ENCODE measurements at regions not wholly inside any gene's neighbourhood (a gene's known extent, or its start where the extent isn't known, plus 50 kb on each side); places are given as distances from the start of the nearest gene placed in this dataset.

DNA sequence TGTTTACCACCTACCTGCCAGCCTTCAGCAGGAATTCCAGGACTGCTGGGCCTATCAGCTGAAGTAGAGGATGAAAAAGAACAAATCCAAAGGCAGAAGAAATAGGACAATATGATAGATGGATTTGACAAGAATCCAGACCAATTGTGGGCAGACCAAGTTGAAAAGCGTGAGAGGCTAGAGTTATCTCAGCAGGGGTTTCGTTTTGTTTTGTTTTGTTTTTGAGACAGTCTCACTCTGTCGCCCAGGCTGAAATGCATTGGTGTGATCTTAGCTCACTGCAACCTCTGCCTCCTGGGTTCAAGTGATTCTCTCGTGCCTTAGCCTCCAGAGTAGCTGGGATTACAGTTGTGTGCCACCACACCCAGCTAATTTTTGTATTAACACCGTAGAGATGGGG, 113.2 kb downstream of the PALM2AKAP2 start:
- H3K4me3 Mint-ChIP-seq = no peak overlapping the region
- peaks cover 11% of the 10 kb centered on the region for H3K4me1 Mint-ChIP-seq (ENCODE audit: low read depth)
- H3K27ac Mint-ChIP-seq = no peak overlapping the region
- no peaks in the 10 kb centered on the region for H3K36me3 Mint-ChIP-seq (ENCODE audit: low read depth)
- no peaks in the 10 kb centered on the region for H3K9me3 Mint-ChIP-seq
- intact Hi-C loops (cut with micrococcal nuclease) = no loop called here
- no peaks in the 10 kb centered on the region for H3K27me3 Mint-ChIP-seq

DNA sequence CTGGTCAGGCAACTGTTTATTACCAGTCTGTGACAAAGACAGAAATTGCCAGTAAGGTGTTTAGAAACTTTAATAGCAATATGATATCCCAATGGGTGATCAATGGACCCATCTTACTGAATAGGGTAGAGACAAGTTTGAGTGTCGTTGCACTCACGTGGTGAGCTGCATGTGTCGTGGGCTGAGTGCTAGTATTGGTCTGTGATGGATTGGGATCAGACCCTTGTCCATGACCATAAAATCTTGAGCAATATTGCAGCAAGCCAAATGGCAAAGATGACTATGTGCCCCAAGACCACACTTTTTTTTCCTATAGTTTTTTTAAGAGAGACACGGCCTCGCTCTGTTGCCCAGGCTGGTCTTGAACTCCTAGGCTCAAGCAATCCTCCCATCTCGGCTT, 114.5 kb downstream of the PALM2AKAP2 start:
- H3K36me3 Mint-ChIP-seq (ENCODE audit: low read depth) = no peaks in the 10 kb centered on the region
- no peaks in the 10 kb centered on the region for H3K9me3 Mint-ChIP-seq
- H3K4me1 Mint-ChIP-seq (ENCODE audit: low read depth) = peaks cover 11% of the 10 kb centered on the region
- no peak overlapping the region for H3K27ac Mint-ChIP-seq
- H3K27me3 Mint-ChIP-seq = peaks cover 4% of the 10 kb centered on the region
- intact Hi-C loops (cut with micrococcal nuclease) = no loop called here
- no peak overlapping the region for H3K4me3 Mint-ChIP-seq

DNA sequence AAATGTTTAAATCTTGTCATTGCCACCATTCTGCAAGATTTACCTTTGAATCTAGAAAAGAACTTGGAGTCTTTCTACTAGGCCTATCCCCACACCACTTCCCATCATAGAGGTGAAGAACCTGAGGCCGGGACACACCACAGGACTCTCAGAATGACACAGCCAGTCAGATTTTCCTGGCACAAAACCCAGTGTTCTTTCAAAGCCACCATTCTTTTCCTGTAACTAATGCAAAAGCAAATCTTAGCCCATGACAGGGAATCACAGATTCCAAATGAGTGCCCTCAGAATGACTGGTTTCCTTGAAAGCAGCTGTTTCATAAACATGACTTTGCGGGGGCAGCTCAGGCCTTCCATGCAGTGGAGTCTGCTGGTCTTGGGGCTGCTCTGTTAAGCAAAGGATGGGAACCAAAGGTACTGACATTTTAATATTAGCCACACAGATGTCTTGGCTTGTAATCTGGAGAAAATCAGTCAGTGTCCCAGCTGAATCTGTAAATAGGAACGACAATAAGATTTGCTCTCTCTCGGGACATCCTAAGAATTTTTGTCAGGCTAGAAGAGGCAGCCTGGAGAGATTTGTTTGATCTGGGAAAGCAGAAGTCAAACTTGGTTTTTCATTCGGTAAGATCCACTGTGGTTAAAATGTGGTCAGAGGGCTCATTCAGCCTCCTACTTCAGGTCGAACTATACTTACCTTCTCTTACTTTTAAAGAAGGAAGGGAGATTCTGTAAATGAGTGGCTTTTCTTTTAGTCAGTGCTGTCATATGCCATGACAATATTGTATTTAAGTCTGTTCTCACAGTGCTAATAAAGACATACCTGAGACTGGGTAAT, 115.1 kb downstream of the PALM2AKAP2 start:
- Mint-ChIP-seq H3K4me1 (ENCODE audit: low read depth) (peaks cover 11% of the 10 kb centered on the region), H3K27me3 (peaks cover 5% of the 10 kb centered on the region), H3K27ac (no peak overlapping the region), H3K9me3 (no peaks in the 10 kb centered on the region), H3K36me3 (ENCODE audit: low read depth) (no peaks in the 10 kb centered on the region), H3K4me3 (no peak overlapping the region)
- intact Hi-C loops (cut with micrococcal nuclease) = no loop called here

DNA sequence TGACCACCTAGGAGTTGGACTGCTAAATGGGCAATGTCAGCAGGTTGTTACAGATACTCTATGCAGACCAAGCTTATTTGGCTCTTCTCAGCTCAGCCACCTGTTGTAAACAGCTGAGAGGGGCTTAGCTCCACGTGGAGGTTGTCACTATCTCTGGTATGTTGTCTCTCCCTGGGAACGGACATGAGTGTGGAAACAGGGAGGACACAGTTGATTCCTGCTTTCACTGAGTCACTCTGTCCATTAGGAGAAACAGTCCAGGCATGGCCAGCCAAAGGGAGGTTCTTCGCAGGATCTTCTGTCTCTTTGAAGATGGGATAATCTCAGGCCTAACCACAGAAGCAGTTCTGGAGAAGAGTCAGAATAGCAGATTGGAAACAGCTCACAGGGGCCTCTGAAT, 121.2 kb downstream of the PALM2AKAP2 start:
- H3K4me3 Mint-ChIP-seq = no peak overlapping the region
- peaks cover 5% of the 10 kb centered on the region for H3K27me3 Mint-ChIP-seq
- H3K9me3 Mint-ChIP-seq = no peaks in the 10 kb centered on the region
- no peaks in the 10 kb centered on the region for H3K36me3 Mint-ChIP-seq (ENCODE audit: low read depth)
- H3K27ac Mint-ChIP-seq = no peak overlapping the region
- intact Hi-C loops (cut with micrococcal nuclease) = no loop called here
- peaks cover 2% of the 10 kb centered on the region for H3K4me1 Mint-ChIP-seq (ENCODE audit: low read depth)

DNA sequence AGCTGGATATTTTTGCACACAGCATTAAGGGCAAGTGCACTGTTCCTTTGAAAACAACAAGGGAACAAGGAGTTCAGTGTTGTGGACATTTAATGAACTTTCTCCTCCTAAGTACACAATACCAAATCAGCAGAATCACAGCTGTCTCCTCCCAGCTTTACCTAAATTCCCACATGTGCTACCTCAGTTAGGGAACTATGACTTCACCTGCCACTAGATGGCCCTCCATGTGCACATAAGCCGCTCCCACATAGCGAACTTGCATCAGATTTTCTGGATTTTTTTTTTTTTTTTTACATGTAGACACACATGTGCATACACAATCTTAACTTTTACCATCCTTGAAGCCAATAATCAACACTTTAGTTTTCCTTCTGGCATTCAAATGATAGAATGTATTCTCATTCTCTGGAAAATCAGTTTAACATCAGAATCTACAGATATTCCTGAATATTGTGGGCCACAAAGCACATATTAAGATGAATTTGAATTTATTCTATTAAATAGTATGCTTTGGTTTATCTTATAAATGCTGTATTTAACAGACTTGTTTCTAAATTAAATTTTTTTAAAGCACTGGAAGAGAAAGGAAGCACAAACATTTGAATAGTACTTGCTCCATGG, 123.6 kb downstream of the PALM2AKAP2 start:
- H3K9me3 Mint-ChIP-seq = no peaks in the 10 kb centered on the region

DNA sequence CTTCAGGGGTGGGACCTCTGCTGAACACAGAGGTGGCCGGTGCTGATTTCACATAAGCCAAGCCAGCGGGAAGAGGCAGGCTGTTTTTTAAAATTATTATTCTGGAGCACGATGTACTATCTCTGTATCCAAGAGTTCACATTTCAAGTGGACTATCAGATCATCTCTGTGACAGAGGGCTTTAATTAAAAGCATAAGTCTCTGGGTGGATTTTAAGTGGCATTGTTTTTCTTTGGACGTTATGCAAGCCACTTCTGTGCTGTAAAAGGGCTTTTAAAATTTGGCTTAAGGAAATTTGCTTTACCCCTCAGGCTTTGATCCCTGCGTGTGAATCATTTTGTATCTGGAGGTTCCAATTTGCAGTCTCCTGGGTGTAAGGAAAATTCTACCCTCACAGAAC, 124.7 kb downstream of the PALM2AKAP2 start:
- H3K9me3 Mint-ChIP-seq = no peaks in the 10 kb centered on the region
- intact Hi-C loops (cut with micrococcal nuclease) = no loop called here
- H3K27ac Mint-ChIP-seq = no peak overlapping the region
- H3K4me3 Mint-ChIP-seq = no peak overlapping the region
- no peaks in the 10 kb centered on the region for H3K36me3 Mint-ChIP-seq (ENCODE audit: low read depth)
- peaks cover 3% of the 10 kb centered on the region for H3K27me3 Mint-ChIP-seq
- H3K4me1 Mint-ChIP-seq (ENCODE audit: low read depth) = peaks cover 15% of the 10 kb centered on the region

More for the DNA sequence above, 123.6 kb downstream of the PALM2AKAP2 start:
- intact Hi-C loops (cut with micrococcal nuclease) = loop anchor here (1.0 kb wide), 2 partner anchors 155 to 250 kb away; no protein-coding TSS in a partner anchor
- Mint-ChIP-seq H3K36me3 (ENCODE audit: low read depth) (no peaks in the 10 kb centered on the region), H3K27me3 (peaks cover 7% of the 10 kb centered on the region), H3K4me3 (no peak overlapping the region), H3K4me1 (ENCODE audit: low read depth) (peaks cover 15% of the 10 kb centered on the region), H3K27ac (no peak overlapping the region)

DNA sequence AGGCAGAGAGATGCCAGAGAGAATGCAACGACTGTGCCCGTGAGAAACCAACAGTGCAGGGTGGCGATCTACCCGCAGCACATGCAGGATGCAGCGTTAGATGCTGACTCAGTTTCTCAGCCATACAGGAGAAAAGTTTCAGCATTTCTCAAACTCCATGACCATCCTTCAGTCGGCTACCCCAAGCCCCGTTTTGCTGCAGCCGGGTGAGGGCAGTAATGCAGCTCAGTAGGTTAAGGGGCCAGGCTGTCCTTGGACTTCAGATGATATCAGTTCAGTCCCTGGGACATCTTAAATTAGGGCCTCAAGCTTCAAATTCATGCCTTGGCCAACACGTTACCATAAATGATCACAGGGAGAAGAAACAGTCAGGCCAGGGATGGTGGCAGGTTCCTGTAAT, 125.5 kb downstream of the PALM2AKAP2 start:
- H3K27ac Mint-ChIP-seq = no peak overlapping the region
- intact Hi-C loops (cut with micrococcal nuclease) = no loop called here
- H3K36me3 Mint-ChIP-seq (ENCODE audit: low read depth) = no peaks in the 10 kb centered on the region
- H3K9me3 Mint-ChIP-seq = no peaks in the 10 kb centered on the region
- peaks cover 3% of the 10 kb centered on the region for H3K27me3 Mint-ChIP-seq
- no peak overlapping the region for H3K4me3 Mint-ChIP-seq
- H3K4me1 Mint-ChIP-seq (ENCODE audit: low read depth) = peaks cover 15% of the 10 kb centered on the region

DNA sequence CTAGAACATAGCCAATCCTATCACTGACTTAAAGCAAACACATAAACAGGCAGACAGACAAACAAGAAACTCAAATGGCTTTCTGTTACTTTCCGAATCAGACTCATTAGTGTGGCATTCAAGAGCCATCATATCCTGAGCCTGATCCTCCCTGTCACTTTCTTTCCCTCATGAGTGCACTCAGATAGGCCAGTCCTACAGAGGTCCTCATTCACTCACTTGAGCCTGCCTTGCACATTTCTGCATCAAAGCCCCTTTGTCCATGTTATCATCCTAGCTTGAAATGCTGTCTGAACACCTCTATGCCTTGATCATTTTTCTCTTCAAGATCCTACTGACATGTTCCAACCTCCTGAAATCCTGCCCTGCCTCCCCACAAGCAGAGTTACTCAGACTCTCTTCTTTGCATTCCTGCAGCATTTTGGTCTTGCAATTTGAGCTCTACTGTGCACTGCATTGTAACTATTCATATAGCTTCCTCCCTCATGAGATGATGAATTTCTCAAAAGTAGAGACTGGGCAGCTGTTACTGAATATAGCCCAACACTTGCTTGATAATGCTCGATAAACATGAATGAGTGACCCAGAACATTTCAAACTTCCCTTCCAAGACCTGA, 126.9 kb downstream of the PALM2AKAP2 start:
- Mint-ChIP-seq H3K9me3 (no peaks in the 10 kb centered on the region), H3K27ac (peak overlapping the region; percentile 33), H3K4me3 (no peak overlapping the region), H3K27me3 (peaks cover 3% of the 10 kb centered on the region), H3K36me3 (ENCODE audit: low read depth) (no peaks in the 10 kb centered on the region), H3K4me1 (ENCODE audit: low read depth) (peaks cover 15% of the 10 kb centered on the region)
- intact Hi-C loops (cut with micrococcal nuclease) = no loop called here

DNA sequence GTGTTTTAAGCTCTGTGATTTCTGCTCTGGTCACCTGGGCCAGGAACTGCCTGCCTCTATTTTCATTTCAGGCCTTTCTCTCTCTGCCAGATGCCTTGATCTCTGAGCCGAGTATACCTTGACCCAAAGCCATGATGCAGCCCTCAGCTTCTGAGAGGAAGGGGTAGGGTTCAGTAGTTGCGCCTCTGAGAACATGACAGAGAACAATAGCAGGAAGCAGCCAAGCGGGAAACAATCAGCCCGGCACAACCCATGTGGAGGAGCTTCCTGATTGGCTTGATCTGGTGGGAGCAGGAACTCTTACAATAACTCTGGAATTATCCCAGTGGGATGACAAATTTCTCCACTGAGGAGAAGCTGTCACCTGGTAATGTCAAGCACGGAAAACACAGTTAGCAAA, 127.4 kb downstream of the PALM2AKAP2 start:
- Mint-ChIP-seq H3K9me3 (no peaks in the 10 kb centered on the region), H3K4me1 (ENCODE audit: low read depth) (peaks cover 15% of the 10 kb centered on the region), H3K27ac (peak overlapping the region; percentile 33), H3K27me3 (peaks cover 3% of the 10 kb centered on the region), H3K4me3 (no peak overlapping the region), H3K36me3 (ENCODE audit: low read depth) (no peaks in the 10 kb centered on the region)
- intact Hi-C loops (cut with micrococcal nuclease) = no loop called here

DNA sequence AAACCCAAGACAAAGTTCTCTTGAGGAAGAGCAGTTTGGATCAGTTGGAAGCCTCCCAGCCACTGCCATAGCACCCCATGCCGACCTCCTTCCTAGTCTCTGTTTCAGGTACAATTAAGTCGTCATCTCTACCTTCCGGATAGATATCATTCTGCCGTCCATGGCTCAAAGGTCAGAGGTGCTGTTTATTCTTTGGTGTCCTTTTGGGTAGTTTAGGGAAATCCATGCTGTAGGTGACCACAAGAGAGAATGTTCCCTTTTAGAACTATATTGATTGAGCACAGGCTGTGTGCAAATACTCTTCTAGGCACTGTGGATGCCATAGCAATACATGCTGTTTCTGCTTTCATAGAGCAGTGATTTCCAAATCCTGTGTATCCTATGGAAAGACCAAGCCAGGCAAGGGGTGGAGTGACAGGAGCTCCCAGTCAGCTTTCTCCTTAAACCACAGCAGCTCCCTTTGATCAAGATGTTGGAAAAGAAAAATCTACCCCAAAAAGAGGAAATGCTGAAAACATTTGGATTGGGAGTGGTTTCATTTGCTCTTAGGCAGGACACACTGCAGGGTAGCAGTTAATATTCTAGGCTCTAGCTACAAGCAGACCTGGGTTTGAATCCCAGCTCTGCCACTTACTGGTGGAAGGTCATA, 127.9 kb downstream of the PALM2AKAP2 start:
- intact Hi-C loops (cut with micrococcal nuclease) = loop anchor here (2.0 kb wide), 1 partner anchor 33 kb away; no protein-coding TSS in a partner anchor
- peaks cover 3% of the 10 kb centered on the region for H3K27me3 Mint-ChIP-seq
- H3K27ac Mint-ChIP-seq = peak overlapping the region; percentile 33
- no peaks in the 10 kb centered on the region for H3K36me3 Mint-ChIP-seq (ENCODE audit: low read depth)
- no peaks in the 10 kb centered on the region for H3K9me3 Mint-ChIP-seq
- H3K4me3 Mint-ChIP-seq = no peak overlapping the region
- H3K4me1 Mint-ChIP-seq (ENCODE audit: low read depth) = peaks cover 15% of the 10 kb centered on the region

DNA sequence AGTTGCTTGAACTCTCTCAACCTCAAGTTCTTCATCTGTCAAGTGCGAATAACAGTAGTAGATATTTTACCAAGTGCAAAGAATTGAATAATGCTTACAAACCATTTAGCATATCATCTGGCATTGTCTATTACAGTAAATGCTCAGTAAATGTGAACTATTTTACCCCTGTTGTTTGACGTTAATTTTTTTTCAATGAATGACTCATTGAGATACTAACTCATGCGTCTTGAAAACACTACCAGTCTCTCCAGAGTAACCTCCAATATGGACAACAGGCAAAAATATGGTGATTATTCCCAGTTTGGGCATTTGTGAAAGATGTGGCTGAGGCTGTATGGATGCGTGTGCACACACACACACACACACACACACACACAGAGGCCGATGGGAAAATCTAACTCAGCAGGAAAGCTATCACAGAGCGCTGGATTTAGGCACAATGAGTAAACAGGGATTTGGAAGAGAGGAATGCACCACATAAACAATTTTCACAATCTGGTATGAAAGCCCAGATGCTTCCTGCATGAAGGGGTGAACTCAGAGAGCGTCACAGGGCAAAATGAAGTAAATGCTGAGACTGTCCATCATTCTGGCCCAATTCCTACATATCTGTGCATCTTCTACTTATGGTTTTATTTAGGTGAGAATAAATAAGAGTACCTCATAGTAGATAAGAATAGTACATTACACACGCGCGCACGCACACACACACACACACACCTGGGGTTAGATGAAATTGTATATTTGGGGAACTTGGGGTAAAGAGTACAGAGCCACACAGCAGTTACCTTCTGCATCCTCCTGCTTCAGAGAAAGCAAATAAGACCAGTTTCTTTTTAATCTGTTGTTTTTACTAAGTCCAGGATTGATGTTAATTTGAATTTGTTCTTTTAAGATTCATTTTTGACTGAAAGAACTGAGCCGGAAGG, 128.7 kb downstream of the PALM2AKAP2 start:
- H3K9me3 Mint-ChIP-seq = no peaks in the 10 kb centered on the region
- H3K36me3 Mint-ChIP-seq (ENCODE audit: low read depth) = no peaks in the 10 kb centered on the region
- intact Hi-C loops (cut with micrococcal nuclease) = loop anchor here (2.0 kb wide), 1 partner anchor 32 kb away; no protein-coding TSS in a partner anchor
- H3K27ac Mint-ChIP-seq = no peak overlapping the region
- H3K27me3 Mint-ChIP-seq = peaks cover 3% of the 10 kb centered on the region
- peaks cover 15% of the 10 kb centered on the region for H3K4me1 Mint-ChIP-seq (ENCODE audit: low read depth)
- H3K4me3 Mint-ChIP-seq = no peak overlapping the region

DNA sequence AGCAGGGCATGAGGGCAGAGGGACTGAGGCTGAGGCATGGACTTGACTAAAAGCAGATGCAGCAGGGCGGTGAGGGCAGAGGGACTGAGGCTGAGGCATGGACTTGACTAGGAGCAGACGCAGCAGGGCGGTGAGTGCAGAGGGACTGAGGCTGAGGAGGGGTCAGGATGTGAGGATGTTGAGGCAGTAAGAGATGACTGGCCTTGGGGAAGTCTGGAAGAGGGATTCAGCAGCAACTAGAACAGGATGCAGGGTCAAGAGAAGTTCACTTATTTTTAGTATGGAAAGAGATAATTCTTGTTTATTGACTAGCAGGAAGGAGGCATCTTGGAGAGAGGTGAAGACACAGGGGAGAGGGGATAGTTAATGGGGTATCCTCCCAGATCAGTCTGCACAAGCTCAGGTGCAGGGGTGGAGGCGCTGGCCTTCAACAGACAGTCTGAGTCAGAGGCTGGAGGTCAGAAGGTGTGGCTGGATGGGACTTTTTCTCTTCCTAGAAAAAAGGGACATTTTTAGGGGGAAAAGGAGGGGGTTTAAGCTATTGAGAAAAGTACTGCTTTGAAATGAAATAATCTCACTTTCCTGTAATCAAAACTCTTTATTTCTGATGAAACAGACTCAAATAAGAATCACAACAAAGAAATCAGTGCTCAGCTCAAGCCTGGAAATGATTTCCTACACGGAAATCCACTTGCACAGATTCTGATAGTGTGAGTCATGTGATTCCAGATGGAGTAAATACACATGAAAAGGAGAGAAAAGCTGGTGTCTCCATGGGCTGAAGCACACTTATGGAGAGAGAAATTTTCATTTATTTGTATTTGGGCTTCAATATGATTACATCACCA, 130.9 kb downstream of the PALM2AKAP2 start:
- Mint-ChIP-seq H3K27ac (no peak overlapping the region), H3K4me1 (ENCODE audit: low read depth) (peaks cover 15% of the 10 kb centered on the region), H3K27me3 (peaks cover 7% of the 10 kb centered on the region), H3K36me3 (ENCODE audit: low read depth) (no peaks in the 10 kb centered on the region), H3K9me3 (no peaks in the 10 kb centered on the region), H3K4me3 (no peak overlapping the region)
- intact Hi-C loops (cut with micrococcal nuclease) = no loop called here
